COLO668 (cell line): ENCODE measurements at regions not wholly inside any gene's neighbourhood (a gene's known extent, or its start where the extent isn't known, plus 50 kb on each side); places are given as distances from the start of the nearest gene placed in this dataset.
"Not testable (repeated sequence)": the region's sequence is repeated elsewhere in the genome, so short reads cannot be mapped to it uniquely, and the experiment has no call there.

ENCODE experiments used
- DNase-seq: peaks from one replicate; lab custom pipeline; 2025; ENCODE audit not compliant: unreplicated experiment; lab: John Stamatoyannopoulos, UW

DNA sequence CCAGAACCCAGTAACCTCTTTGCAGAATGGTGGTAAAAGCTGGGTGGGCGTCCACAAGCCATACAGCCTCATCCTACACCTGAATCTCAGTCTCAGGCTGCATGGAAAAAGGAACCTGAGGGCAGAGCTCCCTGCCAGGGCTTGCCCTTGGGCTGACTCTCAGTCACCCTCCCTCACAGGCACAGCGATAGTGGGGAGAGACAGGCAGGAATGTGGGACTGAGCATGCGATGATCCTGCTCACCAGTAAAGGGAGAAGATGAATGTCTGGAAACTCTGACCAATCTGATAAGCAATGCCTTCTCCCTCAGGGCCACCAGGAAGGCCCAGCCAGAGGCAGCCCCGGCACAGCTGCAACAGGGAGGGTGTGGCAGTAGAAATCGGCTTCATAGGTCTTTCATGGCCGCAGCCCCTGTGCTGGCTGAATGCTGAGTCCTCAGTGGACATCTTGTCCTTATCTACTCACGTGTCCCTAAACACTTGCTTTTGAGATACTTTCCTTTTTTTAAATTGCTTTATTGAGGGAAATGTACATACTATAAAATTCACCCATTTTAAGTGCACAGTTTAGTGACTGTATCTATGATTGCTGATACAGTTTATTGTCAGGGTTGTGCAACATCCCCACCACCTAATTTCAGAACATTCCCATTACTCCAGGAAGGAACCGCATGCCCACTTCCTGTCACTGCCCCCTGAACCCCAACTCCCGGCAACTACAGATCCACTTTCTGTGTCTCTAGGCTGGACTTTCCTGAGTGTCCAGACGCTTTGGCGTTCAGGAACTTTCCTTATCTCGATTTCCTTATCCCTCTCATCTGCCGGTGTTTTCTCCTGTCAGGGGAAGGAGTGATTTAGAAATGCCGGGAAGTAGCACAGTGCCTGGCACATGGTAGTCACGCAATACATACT is 258.1 kb downstream of the PCNX1 start:
- no peak for DNase-seq

DNA sequence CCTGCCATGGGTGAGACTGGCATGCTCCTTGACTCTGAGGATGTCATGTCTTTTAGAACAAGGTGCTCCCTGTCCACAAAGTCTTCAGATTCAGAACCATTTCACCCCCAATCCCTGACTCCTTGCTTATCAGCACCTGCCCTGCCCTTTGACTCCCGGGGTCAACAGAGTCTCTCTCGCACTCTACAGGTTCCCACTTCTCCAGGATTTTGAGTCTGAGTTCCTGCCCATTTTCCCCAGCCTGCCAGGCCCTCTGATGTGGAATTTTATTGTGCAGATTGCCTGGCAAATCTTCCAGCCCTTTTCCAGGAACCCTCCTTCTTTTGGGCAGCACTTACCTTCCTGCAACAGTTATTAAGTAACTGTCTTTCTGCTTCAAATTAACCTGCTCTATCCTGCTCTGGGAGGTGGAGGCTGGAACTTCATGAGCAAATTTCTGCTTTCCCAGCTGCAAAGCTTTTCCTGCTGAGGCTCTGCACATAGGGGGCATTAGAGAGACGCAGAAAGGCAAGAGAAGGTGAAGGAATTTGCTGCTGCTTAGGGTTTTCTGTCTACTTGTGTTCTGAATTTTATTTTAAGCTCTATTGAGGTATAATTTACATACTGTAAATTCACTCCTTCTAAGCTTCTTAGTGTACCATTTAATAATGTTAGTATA is 259.1 kb downstream of the PCNX1 start:
- no peak for DNase-seq

DNA sequence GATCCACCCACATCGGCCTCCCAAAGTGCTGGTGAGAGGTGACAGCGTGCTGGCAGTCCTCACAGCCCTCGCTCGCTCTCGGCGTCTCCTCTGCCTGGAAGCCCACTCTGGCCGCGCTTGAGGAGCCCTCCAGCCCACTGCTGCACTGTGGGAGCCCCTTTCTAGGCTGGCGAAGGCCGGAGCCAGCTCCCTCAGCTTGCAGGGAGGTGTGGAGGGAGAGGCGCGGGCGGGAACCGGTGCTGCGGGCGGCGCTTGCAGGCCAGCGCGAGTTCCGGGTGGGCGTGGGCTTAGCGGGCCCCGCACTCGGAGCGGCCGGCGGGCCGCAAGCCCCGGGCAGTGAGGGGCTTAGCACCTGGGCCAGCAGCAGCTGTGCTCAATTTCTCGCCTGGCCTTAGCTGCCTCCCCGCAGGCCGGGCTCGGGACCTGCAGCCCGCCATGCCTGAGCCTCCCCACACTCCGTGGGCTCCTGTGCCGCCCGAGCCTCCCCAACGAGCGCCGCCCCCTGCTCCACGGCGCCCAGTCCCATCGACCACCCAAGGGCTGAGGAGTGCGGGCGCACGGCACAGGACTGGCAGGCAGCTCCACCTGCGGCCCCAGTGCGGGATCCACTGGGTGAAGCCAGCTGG is 260.2 kb downstream of the PCNX1 start:
- DNase-seq = not testable (repeated sequence)

DNA sequence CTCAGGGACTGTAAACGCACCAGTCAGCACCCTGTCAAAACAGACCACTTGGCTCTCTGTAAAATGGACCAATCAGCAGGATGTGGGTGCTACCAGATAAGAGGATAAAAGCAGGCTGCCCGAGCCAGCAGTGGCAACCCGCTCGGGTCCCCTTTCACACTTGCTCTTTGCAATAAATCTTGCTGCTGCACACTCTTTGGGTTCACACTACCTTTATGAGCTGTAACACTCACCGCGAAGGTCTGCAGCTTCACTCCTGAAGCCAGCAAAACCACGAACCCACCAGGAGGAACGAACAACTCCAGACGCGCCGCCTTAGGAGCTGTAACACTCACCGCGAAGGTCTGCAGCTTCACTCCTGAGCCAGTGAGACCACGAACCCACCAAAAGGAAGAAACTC is 260.9 kb downstream of the PCNX1 start:
- not testable (repeated sequence) for DNase-seq

DNA sequence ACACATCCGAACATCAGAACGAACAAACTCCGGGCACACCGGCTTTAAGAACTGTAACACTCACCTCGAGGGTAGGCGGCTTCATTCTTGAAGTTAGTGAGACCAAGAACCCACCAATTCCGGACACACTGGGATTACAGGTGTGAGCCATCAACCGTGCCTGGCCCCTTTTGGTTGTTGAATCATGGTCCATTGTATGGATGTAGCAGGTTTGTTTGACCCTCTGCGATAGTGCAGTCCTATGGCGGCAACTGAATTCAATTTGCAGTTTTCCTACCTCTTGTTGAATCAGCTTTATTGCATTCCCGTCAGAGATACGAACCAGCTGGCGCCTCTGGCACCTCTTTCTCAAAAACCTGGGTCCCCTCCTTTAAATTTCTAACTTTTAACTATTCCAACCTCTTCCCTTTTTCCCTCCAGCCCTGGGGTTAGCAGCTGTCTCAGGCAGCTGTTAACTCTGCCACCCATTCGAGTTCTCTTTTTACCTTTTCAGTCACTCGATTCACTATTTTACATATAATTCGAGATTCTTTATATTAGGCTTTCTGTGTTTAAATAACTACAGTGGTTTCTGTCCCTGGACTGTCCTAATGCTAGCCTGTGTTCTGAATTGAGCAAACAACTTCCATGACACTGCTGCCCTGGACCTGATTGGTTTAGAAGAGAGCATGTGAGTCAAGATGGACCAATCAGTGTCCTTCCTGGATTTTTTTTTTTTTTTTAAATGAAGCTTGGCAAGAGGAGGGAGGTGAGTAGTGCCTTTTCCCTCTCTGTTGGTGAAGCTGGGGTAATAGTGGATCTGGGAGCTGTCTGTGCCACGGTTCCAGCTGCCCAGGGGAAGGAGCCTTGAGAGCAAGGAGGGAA is 261.5 kb downstream of the PCNX1 start:
- DNase-seq = no peak

DNA sequence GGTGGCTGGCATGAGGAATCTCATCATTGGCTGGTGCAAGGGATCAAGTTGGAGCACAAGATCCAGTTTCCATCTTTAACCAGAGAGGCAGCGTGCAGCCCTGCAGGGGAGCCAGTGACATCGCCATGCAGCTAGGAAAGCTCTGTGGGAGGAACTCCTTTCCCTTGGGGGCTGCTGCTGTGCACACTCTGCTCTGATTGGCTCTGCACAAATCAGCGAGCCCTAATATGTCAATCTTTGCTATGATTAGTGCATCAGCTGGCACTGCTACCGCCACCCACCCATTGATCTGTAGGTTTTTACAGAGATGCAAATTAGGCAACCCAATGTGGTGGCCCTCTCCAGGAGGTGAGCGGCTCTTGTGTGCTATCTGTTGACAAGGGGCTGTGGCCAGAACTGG is 262.6 kb downstream of the PCNX1 start:
- no peak for DNase-seq

DNA sequence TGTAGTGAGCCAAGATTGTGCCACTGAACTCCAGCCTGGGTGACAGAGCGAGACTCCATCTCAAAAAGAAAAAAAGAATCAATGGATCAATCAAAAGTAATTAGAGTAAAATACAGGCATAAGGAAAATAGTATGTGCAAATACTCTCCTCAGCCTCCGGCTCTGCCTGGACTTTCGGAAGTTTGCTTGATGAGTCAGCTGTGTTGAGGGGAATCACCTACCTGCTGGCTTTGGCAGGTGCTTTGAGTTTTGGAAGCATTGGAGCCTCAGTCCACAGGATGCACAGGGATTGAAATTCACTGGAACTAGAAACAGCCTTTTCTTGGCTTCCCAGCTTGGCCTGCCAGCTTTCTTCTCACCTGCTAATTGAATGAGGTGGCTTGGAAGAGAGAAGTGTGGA is 268.2 kb downstream of the PCNX1 start:
- peak; percentile 16 for DNase-seq

DNA sequence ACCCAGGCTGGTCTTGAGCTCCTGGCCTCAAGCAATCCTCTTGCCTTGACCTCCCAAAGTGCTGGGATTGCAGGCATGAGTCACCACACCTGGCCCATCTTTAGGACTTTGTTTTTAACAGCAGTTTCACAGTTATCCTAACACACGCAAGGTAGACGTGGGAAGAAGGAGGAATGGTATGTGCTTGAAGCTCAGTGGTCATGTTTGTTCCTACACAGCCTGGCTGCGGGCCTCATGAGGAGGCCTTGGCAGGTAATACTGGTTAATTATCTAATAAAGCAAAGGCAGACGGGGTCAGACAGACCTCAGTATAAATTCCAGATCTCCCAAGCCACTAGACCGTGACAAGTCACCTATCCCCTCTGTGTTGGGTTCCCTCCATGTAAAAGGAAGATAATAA is 271.8 kb downstream of the PCNX1 start:
- no peak for DNase-seq

DNA sequence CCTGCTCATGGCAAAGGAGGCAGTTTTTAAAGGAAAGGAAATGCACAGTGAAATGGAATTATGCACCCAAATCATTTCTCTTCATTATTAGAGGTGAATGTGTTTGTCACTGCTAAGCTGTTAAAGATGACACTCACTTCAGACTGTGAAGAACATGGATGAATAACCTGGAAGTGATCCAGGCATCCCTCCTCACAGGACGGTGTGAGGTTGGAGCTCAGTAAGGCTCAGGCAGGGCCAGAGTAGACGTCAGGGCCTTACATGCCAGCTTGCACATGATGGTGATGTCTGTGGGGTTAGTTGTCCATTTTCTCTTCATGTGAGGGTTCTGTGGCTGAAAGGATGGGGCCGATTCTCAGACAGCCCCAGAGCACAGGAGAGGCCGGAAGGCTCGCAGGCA is 273.1 kb downstream of the PCNX1 start:
- DNase-seq = no peak

DNA sequence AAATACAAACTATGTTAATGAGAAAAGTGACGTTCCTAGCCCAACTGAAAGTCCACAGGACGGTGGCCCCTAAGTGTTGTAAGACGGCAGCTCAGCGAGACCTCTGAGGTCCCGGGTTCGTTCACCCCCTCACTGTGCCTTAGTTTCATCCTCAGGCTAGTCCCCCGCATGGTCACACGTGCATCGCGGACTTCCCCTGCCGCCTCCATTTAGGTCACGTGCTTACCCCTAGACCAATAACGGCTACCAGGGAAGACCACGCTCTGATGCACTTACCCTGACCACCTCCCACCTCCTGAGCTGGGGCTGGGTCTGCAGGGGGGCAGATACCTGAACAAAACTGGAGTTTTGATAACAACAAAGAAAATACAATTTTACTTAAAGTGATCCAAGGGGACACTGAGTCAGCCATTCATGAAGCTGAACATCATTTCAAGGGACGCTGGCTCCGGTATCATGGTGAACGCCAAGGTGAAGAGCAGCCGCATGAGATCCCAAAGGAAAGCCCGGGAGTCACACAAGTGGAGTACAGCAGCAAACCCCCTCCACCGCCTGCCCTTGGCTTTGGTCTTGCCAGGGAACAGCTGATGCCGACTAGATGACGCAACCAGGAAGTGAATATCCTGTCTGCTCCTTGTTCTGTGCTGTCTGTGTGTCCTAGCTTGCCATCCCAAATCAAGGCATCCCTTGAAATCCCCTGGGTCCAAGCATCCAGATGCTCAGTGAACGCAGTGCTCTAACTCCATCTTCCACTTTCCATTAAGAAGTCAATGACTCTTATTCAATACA is 274.1 kb downstream of the PCNX1 start:
- DNase-seq = no peak

DNA sequence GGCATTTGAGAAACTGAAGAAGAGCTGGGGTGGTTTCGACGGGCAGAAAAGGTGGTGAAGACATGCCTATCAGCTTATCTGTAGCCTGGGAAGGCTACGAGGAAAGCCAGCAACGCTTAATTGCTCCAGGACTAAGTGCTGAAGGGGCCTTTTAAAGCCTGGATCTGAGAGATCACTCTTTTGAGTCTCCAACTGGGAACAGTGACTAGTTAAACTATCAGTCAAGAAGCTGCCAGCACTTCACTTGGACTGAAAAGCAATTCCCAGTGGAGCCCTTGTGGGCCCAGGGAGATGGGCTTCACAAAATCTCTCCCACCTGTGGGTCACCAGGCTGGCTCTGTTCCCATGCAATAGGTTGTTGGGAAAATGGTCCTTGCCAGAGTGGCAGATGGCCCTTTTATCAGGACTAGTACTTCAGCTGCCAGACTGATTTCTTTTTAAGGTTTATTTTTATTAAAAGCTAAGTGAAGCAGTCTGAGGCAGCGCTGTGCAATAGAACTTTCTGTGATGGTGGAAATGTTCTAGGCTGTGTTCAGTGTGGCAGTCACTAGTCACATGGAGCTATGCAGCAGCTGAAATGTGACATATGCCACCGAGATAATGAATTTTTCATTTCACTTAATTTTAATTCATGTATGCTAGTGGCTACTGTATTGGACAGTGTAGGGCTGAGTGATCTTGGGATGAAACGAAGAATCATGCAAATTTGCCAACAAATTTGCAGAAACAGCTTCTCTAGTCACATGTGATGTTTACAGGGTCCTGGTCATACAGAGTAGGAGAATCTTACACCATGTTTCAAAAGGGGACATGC is 276.8 kb downstream of the PCNX1 start:
- no peak for DNase-seq

DNA sequence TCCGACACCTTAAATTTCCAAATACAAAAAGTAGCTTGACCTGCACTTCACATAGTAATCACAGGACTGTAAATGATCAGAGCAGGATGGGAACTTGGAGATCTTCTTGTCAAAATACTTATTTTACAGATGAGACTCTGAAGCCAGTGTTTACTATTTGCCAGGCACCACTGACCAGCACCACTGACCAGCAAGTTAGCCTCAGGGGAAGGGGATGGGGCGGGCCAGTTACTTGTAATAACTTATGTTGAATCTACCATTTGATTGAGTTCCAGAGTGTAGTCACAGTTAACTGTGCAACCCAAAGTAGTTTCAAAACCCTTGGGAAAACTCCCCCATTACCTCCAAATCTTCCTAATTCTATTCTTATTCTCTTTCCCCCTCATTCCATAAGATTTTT is 278.4 kb downstream of the PCNX1 start:
- DNase-seq = no peak

DNA sequence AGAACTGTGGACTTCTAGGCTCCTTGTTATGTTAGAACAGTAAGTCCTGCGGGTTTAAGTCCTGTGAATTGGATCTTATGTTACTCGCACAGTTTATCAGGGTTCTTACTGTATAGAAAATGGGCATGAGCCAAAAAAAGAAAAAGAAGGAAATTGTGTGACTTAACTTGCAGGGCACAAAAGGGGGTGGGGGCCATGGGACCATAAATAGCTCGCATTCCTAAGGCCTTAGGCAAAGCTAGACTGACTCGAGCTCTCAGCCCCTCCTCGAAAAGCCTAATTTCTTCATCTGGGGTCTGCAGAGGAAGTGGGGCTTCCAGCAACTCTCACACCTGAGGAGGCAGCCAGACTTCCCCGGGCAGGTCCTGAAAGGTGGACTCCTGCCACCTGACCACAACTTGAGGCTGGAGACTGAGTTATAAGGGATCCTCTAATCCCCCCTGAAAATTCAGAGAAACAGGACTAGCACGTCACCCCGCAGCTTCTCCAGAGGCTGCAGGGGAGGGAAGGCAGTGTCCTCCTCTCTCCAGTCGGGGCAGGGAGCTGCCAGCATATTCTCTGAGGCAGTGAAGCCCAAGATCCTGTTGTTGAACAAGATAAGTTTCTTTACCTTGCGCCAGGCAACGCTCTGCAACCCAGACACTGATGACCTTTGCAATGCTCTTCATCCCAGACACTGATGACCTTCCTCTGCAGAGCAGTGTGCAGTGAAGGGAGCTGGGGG is 280.5 kb downstream of the PCNX1 start:
- no peak for DNase-seq

DNA sequence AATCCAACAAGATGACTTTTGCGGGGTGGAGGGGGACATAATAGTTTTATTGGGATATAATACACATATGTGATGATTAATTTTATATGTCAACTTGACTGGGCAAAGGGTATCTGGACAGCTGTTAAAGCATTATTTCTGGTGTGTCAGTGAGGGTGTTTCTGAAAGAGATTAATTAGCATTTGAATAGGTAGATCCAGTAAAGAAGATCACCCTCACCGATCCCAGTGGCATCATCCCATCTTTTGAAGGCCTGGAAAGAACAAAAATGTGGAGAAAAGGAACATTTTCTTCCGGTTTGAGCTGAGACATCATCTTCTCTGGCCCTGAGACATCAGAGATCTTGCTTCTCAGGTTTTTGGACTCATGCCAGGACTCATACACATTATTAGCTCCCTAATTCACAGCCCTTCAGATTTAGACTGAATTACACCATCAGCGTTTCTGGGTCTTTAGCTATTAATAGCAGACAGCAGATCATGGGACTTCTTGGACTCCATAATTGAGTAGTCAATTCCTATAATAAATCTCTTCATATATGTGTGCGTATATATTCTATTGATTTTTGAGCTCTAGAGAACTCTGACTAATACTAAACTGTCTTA is 283.6 kb downstream of the PCNX1 start:
- DNase-seq = no peak

DNA sequence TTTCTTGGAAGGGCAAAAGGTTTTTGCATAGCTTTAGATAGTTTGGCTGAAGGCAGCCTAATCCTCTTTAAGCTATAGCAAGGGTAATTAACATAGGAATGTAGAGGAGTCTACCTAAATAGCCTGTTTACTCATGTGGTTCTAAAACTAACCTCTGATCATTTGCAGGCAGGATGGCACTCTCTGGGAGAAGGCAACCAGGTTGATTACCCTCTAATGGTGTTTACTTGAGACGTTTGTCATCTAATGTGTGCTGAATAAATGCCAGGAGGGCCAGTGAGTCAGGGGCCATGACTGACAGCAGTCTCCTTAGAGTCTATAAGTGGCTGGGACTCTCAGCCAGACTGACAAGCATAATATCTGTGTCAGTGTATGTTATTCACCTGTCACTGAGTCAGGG is 286.4 kb downstream of the PCNX1 start:
- DNase-seq = no peak

DNA sequence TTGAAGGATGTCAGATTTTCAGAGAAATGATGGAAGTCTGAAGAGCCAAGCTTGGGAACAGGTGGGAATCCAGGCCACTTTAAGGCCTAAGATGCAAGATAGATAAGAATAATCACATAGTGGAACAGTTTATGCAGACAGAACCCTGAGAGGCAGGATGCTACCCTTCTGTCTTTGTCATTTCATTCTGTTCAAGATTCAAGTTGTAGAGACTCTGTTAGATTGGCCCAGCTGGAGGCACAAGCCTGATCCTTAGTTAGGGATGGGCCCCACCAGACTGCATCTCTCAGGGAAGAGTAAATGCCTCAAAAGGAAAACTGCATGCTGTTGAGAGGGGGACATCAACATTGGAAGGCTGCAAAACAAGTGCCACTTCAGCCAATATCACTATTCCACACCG is 287.0 kb downstream of the PCNX1 start:
- no peak for DNase-seq

DNA sequence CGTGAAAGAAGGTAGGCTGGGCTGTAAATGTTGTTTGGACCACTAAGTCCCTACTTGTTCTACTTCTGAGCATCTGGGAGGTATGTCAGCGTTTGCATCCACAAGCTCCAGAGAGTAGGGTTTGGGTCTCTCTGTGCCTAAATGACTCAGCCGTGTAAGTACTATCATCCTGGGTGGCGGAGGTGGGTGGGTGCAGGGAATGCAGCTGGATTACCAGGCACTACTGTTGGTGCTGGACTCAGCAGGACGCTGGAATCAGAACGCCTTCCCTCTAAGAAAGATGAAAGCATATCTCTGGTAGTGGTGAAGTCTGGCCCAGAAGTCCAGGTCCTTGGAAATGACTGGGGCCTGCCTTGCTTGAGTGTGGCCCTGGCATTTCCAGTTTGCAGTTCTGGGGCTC is 289.7 kb downstream of the PCNX1 start:
- no peak for DNase-seq

DNA sequence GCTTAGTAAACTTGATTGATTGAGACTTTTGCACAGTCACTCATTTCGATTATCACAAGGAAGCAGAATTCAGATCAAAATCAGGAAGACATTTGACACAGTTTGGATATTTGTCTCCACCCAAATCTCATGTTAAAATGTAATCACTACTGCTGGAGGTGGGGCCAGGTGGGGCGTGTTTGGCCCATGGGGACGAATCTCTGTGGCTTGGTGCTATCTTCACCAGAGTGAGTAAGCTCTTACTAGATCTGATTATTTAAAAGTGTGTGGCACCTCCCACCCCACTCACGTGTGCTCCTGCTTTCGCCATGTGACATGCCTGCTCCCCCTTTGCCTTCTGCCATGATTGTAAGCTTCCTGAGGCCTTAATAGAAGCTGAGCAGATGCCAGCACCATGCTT is 291.4 kb downstream of the PCNX1 start:
- no peak for DNase-seq
